Stomach (tissue), 4 donors: ENCODE measurements at regions not wholly inside any gene's neighbourhood (a gene's known extent, or its start where the extent isn't known, plus 50 kb on each side); places are given as distances from the start of the nearest gene placed in this dataset.

Experiments
- EP300 ChIP-seq: sonication (generic); formaldehyde crosslinking; IDR thresholded peaks from one replicate; pipeline ENCODE4 v1.6.1; 2017; ENCODE audit warnings: antibody characterized with exemption
- POLR2A ChIP-seq, 4 donors: fragments of 450-650 bp; IDR thresholded peaks; one replicate each; pipeline ENCODE4 v1.6.1; 2016; ENCODE audit warnings: antibody characterized with exemption in 4 of 4, control low read depth in 2 of 4, mild to moderate bottlenecking in 1 of 4, moderate library complexity in 1 of 4
- TF ChIP-seq, protein P1 (sequence below), 7 experiments: fragments of 450-650 bp in 4 of 7; fragments of 200-600 bp in 3 of 7; sonication (generic) in 3 of 7; IDR thresholded peaks; one replicate each; pipeline ENCODE4 v1.5.1; 2016 to 2019; ENCODE audit warnings: antibody characterized with exemption in 7 of 7, control low read depth in 2 of 7, mild to moderate bottlenecking in 1 of 7

DNA sequence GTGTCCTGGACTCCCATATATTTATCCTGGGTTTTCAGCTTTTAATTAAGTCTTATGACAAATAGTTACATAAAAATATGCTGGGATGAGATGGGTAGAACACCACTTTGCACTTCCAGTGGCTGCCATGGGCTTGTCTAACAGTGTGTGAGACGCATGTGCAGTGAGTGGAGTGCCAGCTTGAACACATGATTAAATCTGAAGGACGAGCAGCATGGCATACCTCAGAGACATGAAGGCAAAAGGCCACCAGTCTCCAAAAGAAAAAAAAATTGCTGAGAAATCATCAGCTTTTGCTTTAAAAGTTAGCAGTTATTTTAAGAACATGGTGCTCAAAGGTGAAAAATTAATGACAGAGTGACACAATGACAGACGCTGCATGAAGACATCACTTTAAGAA lies 139.0 kb upstream of the ADCY1 start:
- TF ChIP-seq, protein P1, sequence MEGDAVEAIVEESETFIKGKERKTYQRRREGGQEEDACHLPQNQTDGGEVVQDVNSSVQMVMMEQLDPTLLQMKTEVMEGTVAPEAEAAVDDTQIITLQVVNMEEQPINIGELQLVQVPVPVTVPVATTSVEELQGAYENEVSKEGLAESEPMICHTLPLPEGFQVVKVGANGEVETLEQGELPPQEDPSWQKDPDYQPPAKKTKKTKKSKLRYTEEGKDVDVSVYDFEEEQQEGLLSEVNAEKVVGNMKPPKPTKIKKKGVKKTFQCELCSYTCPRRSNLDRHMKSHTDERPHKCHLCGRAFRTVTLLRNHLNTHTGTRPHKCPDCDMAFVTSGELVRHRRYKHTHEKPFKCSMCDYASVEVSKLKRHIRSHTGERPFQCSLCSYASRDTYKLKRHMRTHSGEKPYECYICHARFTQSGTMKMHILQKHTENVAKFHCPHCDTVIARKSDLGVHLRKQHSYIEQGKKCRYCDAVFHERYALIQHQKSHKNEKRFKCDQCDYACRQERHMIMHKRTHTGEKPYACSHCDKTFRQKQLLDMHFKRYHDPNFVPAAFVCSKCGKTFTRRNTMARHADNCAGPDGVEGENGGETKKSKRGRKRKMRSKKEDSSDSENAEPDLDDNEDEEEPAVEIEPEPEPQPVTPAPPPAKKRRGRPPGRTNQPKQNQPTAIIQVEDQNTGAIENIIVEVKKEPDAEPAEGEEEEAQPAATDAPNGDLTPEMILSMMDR (IDR thresholded peaks at IDR 0.05), result no peak
- TF ChIP-seq POLR2A (IDR thresholded peaks at IDR 0.05) (no peak), EP300 (no peak)
